Activated CD4-positive, alpha-beta memory T cell treated with anti-CD3 and anti-CD28 coated beads for 36 hours (primary cell): ENCODE measurements at regions not wholly inside any gene's neighbourhood (a gene's known extent, or its start where the extent isn't known, plus 50 kb on each side); places are given as distances from the start of the nearest gene placed in this dataset.

Experiments
- CTCF ChIA-PET: fragments of 350-600 bp; sonication (Branson Sonifier 250); formaldehyde crosslinking; loops from one replicate; lab custom pipeline; 2021; ENCODE audit warnings: antibody characterized with exemption, inconsistent platforms; lab: Charles Lee
- POLR2A ChIA-PET: fragments of 350-600 bp; sonication (Branson Sonifier 250); formaldehyde crosslinking; loops from one replicate; lab custom pipeline; 2021; ENCODE audit warnings: antibody characterized with exemption; lab: Charles Lee
- DNase-seq: peaks from one replicate; pipeline ENCODE4 v3.0.0-alpha.2; 2020
- H3K27ac Mint-ChIP-seq: one replicate; pipeline ENCODE4 v1.8.0; 2021; ENCODE audit warnings: mixed read lengths
- H3K27me3 Mint-ChIP-seq: one replicate; pipeline ENCODE4 v1.8.0; 2021; ENCODE audit warnings: mixed read lengths
- H3K36me3 Mint-ChIP-seq: one replicate; pipeline ENCODE4 v1.8.0; 2021; ENCODE audit warnings: mixed read lengths
- H3K4me1 Mint-ChIP-seq: one replicate; pipeline ENCODE4 v1.8.0; 2021; ENCODE audit warnings: low read depth, mixed read lengths
- H3K4me3 Mint-ChIP-seq: one replicate; pipeline ENCODE4 v1.8.0; 2021; ENCODE audit warnings: mild to moderate bottlenecking, mixed read lengths
- H3K9me3 Mint-ChIP-seq: one replicate; pipeline ENCODE4 v1.8.0; 2021; ENCODE audit warnings: mixed read lengths
- intact Hi-C: fragments of 100-400 bp; cut with micrococcal nuclease; formaldehyde crosslinking; loops from one replicate; pipeline ENCODE4 v1.15.1; 2023

DNA sequence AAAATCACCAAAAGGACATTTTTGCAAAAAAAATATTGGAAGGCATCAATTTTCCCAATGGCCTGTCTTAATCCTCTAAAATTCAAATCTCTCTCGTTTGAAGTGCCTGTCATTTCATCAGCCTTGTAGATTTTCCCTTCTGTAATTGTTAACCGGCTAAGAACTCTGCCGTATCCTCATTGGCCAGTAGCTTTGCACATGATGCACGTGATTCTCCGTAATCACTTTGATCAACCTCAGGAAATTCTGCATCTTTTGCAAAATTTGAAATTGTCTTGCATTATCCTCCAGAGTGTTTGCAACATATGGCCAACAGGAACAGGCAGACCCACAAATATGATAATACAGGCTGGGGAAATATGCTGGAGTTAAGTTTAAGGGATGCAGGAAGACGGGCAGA is 184.2 kb upstream of the RPL38 start:
- Mint-ChIP-seq H3K27me3 (no peaks in the 10 kb centered on the region), H3K4me1 (no peaks in the 10 kb centered on the region), H3K4me3 (no peak overlapping the region), H3K9me3 (no peaks in the 10 kb centered on the region), H3K27ac (no peak overlapping the region), H3K36me3 (no peaks in the 10 kb centered on the region)
- ChIA-PET POLR2A (no interaction called here), CTCF (interaction anchor here (1.7 kb wide), 1 partner anchor 21 kb away, joined by 5 read pairs; no protein-coding TSS in a partner anchor)
- intact Hi-C loops = no loop called here
- no peak for DNase-seq

DNA sequence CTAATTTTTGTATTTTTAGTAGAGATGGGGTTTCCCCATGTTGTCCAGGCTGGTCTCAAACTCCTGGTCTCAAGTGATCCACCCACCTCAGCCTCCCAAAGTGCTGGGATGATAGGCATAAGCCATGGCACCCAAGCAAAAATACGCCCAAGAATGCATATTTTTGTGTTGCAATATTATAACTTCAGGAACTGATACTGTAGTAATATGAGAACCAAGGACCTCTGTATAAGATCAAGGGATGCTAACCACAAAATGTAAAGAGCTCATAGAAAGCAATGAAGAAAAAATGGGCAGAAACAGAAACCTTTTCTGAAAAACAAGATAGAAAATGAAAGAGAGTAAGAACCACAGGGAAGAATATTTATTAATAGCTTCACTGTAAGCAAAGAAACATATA is 183.6 kb upstream of the RPL38 start:
- Mint-ChIP-seq H3K9me3 (no peaks in the 10 kb centered on the region), H3K27me3 (no peaks in the 10 kb centered on the region), H3K4me3 (no peak overlapping the region), H3K36me3 (no peaks in the 10 kb centered on the region), H3K27ac (no peak overlapping the region), H3K4me1 (no peaks in the 10 kb centered on the region)
- ChIA-PET POLR2A (no interaction called here), CTCF (interaction anchor here (1.7 kb wide), 1 partner anchor 22 kb away, joined by 5 read pairs; no protein-coding TSS in a partner anchor)
- intact Hi-C loops = no loop called here
- no peak for DNase-seq

DNA sequence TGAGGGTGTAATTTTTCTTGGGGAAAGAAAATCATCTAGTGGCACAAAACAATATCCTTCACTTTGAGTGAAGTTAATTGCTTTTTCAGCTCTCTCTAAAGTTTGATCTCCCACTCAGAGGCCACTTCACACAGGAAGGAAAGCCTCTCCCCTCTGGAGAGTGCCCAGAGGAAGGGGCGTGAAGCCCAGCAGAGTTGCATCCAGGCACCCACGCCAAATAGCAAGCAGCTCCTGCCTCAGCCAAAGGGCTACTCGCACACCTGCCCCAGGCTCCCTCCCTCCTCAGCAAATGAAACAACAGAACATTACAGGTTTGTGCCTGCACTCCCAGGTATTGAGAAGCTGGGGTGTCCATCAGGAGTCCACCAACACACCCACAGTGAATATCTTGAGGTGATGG is 183.0 kb upstream of the RPL38 start:
- no peak overlapping the region for H3K4me3 Mint-ChIP-seq
- no peak for DNase-seq
- no peaks in the 10 kb centered on the region for H3K4me1 Mint-ChIP-seq
- H3K27me3 Mint-ChIP-seq = no peaks in the 10 kb centered on the region
- no peaks in the 10 kb centered on the region for H3K36me3 Mint-ChIP-seq
- no peaks in the 10 kb centered on the region for H3K9me3 Mint-ChIP-seq
- CTCF ChIA-PET = interaction anchor here (0.6 to 1.7 kb wide), 2 partner anchors 11 to 23 kb away, joined by 3 to 5 read pairs; no protein-coding TSS in a partner anchor
- H3K27ac Mint-ChIP-seq = no peak overlapping the region
- intact Hi-C loops = no loop called here
- POLR2A ChIA-PET = no interaction called here

DNA sequence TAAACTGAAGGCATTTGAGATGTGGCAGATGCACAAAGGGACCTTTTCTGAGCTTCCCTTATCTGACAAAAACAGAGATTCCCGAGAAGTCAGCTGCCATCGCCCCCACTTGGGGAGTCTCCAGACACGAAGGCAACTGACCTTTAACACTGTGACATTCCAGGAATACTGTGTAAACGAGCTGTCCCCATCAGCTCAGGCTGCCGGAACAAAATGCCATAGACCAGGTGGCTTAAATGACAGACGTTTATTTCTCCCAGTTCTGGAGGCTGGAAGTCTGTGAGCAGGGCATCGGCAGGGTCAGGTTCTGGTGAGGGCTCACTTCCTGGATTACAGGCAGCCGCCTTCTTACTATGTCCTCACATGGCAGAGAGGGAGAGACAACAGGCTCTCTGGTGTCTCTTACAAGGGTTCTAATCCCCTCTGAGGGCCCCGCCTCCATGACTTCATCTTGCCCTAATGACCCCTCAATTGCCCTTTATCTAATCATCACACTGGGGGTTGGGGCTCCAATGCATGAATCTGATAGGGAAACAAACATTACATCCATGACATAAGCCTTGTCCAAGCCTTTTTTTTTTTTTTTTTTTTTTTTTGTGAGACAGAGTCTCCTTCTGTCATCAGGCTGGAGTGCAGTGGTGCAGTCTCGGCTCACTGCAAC is 178.5 kb upstream of the RPL38 start:
- CTCF ChIA-PET = no interaction called here
- Mint-ChIP-seq H3K27ac (no peak overlapping the region), H3K27me3 (peaks cover 6% of the 10 kb centered on the region), H3K9me3 (no peaks in the 10 kb centered on the region), H3K36me3 (no peaks in the 10 kb centered on the region), H3K4me3 (no peak overlapping the region), H3K4me1 (no peaks in the 10 kb centered on the region)
- intact Hi-C loops = no loop called here
- POLR2A ChIA-PET = no interaction called here
- DNase-seq = no peak

DNA sequence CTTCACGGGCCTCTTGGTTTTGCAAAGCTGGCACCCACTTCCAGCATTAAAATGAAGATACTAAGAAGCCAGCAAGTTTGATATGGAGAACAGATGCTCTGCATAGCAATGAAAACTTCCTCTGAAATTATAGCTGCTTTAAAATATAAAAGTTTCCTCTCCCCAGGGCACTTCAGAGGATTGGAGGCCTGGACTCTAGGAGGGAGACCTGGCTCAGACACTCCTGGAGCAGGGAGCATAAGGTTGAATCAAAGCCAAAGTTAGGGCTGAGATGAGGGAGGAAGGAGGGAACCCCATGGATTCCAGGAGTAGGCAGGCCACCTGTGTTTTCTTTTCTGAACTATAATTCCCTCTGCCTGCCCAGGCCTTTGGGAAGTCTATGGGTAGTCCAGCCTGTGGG is 176.0 kb upstream of the RPL38 start:
- ChIA-PET POLR2A (no interaction called here), CTCF (interaction anchor here (1.3 kb wide), 1 partner anchor 10 kb away, joined by 3 read pairs; no protein-coding TSS in a partner anchor)
- no peak for DNase-seq
- H3K9me3 Mint-ChIP-seq = no peaks in the 10 kb centered on the region
- no peaks in the 10 kb centered on the region for H3K4me1 Mint-ChIP-seq
- H3K4me3 Mint-ChIP-seq = no peak overlapping the region
- H3K27ac Mint-ChIP-seq = no peak overlapping the region
- H3K27me3 Mint-ChIP-seq = peaks cover 6% of the 10 kb centered on the region
- intact Hi-C loops = no loop called here
- no peaks in the 10 kb centered on the region for H3K36me3 Mint-ChIP-seq

DNA sequence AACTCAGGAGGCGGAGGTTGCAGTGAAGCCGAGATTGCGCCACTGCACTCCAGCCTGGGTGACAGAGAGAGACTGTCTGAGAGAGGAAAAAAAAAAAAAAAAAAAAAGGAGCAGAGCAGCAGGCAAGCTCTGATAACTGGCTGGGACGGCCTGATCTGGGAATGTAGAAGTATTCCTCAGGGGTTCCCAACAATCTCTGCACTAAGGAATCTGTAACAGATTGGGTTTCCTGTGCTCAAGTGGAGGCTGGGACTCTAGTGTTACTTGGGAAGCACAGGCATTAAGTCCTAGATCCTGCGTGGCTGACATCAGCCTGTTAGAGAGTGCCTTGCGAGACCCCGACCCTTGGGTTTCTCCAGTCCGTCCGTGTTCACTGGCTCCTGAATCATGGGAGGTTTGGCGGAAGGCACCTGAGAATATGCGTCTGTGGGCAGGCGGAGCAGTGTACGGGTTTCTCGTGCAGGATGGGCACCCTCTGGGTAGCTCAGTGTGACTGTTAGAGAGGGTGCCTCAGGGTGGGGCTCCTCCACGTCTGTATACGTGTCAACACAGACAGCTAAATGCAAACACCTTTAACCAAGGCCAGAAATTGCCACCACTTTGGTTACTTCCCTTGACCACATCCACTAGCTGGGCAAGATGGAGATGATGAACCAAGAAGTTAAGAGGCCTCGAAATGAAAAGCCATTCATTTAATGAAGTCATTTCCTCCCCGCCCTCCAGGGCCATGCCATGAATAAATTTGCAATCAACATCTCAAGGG is 174.9 kb upstream of the RPL38 start:
- H3K4me3 Mint-ChIP-seq = no peak overlapping the region
- no peaks in the 10 kb centered on the region for H3K9me3 Mint-ChIP-seq

DNA sequence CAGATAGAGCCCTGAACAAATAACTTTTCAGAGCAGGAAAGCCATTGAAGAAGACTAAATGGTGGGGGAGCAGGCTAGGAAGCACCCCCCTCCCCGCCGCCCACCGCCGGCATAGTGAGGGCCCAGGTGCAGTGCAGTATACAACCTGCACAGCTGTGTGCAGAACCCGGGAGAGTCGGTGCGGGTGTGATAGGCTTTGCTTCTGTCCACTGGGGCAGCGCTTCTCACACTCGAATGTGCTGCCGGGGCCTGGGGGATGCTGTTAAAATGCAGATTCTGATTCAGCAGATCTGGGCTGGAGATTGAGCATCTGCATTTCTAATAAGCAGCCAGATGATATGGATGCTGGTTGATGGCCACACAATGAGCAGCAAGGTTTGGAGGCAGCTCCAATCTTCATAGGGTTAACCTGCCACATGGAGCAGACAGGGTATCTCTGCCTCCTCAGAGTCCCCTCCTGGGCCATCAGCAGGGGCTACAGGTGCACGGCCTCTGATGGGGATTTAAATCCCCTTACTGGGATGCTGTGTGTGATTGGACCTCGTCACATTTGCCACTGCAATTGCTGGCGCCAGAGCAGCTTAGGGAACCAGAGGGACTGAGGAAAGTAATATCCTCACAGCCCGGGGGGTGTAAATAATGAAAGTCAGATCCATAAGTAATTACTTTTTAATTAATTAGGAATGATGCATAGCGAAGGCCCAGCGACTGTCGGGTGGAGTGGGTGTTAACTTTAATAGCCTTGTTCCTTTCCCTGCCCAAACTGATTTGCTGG is 172.0 kb upstream of the RPL38 start:
- H3K4me1 Mint-ChIP-seq = no peaks in the 10 kb centered on the region
- intact Hi-C loops = no loop called here
- CTCF ChIA-PET = no interaction called here
- peaks cover 4% of the 10 kb centered on the region for H3K27me3 Mint-ChIP-seq
- no peak for DNase-seq
- H3K9me3 Mint-ChIP-seq = no peaks in the 10 kb centered on the region
- H3K27ac Mint-ChIP-seq = no peak overlapping the region
- POLR2A ChIA-PET = no interaction called here
- H3K36me3 Mint-ChIP-seq = no peaks in the 10 kb centered on the region
- H3K4me3 Mint-ChIP-seq = no peak overlapping the region

More for the DNA sequence above, 174.9 kb upstream of the RPL38 start:
- no peak for DNase-seq
- no peaks in the 10 kb centered on the region for H3K4me1 Mint-ChIP-seq
- ChIA-PET CTCF (interaction anchor here (1.3 kb wide), 1 partner anchor 9 kb away, joined by 3 read pairs; no protein-coding TSS in a partner anchor), POLR2A (no interaction called here)
- intact Hi-C loops = no loop called here
- H3K27me3 Mint-ChIP-seq = peaks cover 6% of the 10 kb centered on the region
- no peak overlapping the region for H3K27ac Mint-ChIP-seq
- no peaks in the 10 kb centered on the region for H3K36me3 Mint-ChIP-seq

DNA sequence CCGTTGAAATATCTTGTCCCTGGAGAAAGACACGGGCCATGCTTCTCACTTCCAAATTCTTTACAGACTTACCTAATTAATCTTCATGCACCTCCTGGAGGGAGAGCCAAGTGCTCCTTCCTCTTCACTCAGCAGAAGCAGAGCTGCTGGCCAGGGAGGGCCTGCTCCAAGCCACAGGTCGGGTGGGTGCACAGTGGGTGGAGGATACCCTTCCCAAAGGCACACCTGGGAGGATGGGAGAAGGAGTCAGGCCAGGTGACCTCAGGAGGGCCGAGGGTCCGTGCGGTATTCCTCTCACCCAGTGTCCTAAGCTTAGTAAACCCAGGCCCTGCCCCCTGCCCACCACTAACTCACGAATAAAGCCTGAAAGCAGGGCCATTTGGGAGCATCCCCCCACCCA is 171.3 kb upstream of the RPL38 start:
- Mint-ChIP-seq H3K27me3 (peaks cover 4% of the 10 kb centered on the region), H3K4me1 (no peaks in the 10 kb centered on the region)
- intact Hi-C loops = no loop called here

DNA sequence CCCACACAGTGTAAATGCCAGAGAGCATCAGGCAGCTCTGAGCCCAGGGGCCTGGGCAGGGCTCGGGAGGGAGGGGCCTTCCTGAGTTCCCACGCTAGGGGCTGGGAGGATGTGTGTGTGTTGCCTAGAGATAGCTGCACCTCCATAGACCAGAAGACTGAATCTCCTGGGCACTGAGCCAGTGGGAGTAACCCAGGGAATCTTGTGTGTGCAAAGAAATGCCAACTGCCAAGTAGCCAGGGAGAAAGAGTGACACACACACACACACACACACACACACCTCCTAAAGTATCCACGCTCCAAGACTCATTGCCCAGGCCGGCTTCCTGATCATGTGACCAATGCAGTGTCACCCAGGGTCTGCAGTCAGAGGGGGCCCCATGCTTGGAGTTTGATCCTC is 166.2 kb upstream of the RPL38 start:
- no peak for DNase-seq
- ChIA-PET CTCF (interaction anchor here (1.1 kb wide), 1 partner anchor 10 kb away, joined by 3 read pairs; no protein-coding TSS in a partner anchor), POLR2A (no interaction called here)
- H3K4me3 Mint-ChIP-seq = no peak overlapping the region
- no peaks in the 10 kb centered on the region for H3K27me3 Mint-ChIP-seq
- intact Hi-C loops = no loop called here
- no peaks in the 10 kb centered on the region for H3K9me3 Mint-ChIP-seq
- no peak overlapping the region for H3K27ac Mint-ChIP-seq
- H3K4me1 Mint-ChIP-seq = no peaks in the 10 kb centered on the region
- H3K36me3 Mint-ChIP-seq = no peaks in the 10 kb centered on the region

More for the DNA sequence above, 171.3 kb upstream of the RPL38 start:
- Mint-ChIP-seq H3K27ac (no peak overlapping the region), H3K4me3 (no peak overlapping the region), H3K9me3 (no peaks in the 10 kb centered on the region), H3K36me3 (no peaks in the 10 kb centered on the region)
- DNase-seq = no peak
- POLR2A ChIA-PET = no interaction called here
- CTCF ChIA-PET = no interaction called here

DNA sequence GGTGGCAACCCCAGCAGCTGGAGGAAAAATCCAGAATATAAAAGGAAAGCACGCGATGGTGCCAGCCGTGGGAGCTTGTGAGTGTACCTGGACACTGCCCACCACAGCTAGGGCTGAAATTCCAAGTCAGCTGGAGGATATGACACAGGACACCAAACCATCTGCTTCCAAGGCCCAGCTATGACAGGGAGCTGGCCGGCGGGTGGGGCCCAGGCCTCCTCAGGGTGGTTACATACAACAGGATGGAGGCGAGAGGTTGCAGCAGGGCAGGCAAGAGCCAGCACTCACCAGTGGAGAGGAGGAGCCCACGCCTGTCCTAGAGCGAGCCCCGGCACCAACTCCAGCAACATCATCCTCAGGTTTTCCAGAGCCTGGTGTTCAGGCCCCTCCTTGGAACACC is 163.2 kb upstream of the RPL38 start:
- DNase-seq = no peak
- intact Hi-C loops = no loop called here
- no peak overlapping the region for H3K4me3 Mint-ChIP-seq
- no peaks in the 10 kb centered on the region for H3K27me3 Mint-ChIP-seq
- H3K27ac Mint-ChIP-seq = no peak overlapping the region
- POLR2A ChIA-PET = interaction anchor here (0.8 kb wide), 1 partner anchor 9 kb away, joined by 3 read pairs; no protein-coding TSS in a partner anchor
- peaks cover 5% of the 10 kb centered on the region for H3K4me1 Mint-ChIP-seq
- H3K9me3 Mint-ChIP-seq = no peaks in the 10 kb centered on the region
- CTCF ChIA-PET = interaction anchor here (0.8 to 1.8 kb wide), 2 partner anchors 160 to 163 kb away, joined by 3 to 5 read pairs; partner anchors contain the start of gene RPL38
- no peaks in the 10 kb centered on the region for H3K36me3 Mint-ChIP-seq

DNA sequence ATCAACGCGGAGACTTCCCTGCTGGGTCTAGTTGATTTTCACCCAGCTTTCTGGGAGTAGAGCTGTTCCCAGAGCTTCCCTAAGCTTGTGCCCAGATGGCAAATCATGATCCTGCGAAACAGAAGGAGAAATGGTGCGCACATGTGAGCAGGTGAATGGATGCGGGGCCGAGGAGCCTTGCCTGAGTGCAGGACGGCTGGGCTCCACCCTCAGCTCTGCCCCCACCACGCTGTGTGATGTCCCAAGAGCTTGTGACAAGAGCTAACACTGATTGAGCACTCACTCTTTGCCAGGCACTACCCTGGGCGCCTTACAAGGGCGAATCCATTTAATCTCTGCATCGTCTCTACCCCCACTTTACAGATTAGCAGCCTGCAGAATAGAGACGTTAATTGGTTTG is 162.7 kb upstream of the RPL38 start:
- H3K4me3 Mint-ChIP-seq = no peak overlapping the region
- H3K4me1 Mint-ChIP-seq = peaks cover 5% of the 10 kb centered on the region
- DNase-seq = no peak
- POLR2A ChIA-PET = interaction anchor here (0.8 kb wide), 1 partner anchor 8 kb away, joined by 3 read pairs; no protein-coding TSS in a partner anchor
- CTCF ChIA-PET = interaction anchor here (1.8 kb wide), 1 partner anchor 159 kb away, joined by 5 read pairs; no protein-coding TSS in a partner anchor
- H3K27ac Mint-ChIP-seq = no peak overlapping the region
- no peaks in the 10 kb centered on the region for H3K36me3 Mint-ChIP-seq
- H3K9me3 Mint-ChIP-seq = no peaks in the 10 kb centered on the region
- intact Hi-C loops = no loop called here
- H3K27me3 Mint-ChIP-seq = no peaks in the 10 kb centered on the region
